GM18511 (cell line): ENCODE measurements at regions not wholly inside any gene's neighbourhood (a gene's known extent, or its start where the extent isn't known, plus 50 kb on each side); places are given as distances from the start of the nearest gene placed in this dataset.

Source experiments
- ATAC-seq: cut with Tn5 transposase; IDR thresholded peaks from one replicate; pipeline ENCODE4 v1.9.1; 2021; ENCODE audit warnings: mild to moderate bottlenecking, moderate library complexity; ENCODE audit not compliant: unreplicated experiment

GRCh38 chr12:25903603-25904245, 54.8 kb upstream of the RASSF8 start:
- no peak for ATAC-seq

DNA sequence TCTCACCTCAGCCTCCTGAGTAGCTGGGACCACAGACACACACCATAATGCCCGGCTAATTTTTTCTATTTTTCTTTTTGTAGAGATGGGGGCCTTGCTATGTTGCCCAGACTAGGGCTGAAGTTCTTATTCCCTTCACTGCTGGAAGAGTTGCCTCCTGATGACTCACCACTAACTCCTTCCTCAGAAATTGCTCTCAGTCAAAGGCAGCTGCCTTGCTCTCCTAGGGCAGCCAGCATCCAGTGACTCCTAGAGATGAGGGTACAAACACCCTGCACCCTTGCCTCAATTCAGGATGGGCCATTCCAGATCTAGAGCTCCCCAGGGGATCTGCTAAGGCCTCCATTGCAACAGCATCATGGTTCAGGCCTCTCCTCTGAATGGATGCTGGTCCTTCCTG, 54.0 kb upstream of the RASSF8 start:
- ATAC-seq = no peak

- ATAC-seq = no peak
Measured at GRCh38 chr12:25906651-25907340, 51.7 kb upstream of the RASSF8 start.
